Adrenal gland (tissue), 9 donors: ENCODE measurements at regions not wholly inside any gene's neighbourhood (a gene's known extent, or its start where the extent isn't known, plus 50 kb on each side); places are given as distances from the start of the nearest gene placed in this dataset.

Experiments
- DNase-seq, 7 donors: peaks; one replicate each; pipeline ENCODE4 v3.0.0-alpha.2; 2019 to 2020
- H3K27ac ChIP-seq, 5 donors: fragments of 200-600 bp; sonication (generic) in 4 of 5; 1 replicate in 3 of 5; 2 replicates in 2 of 5; pipeline versions ENCODE4 v1.5.1 to v1.8.0; 2016 to 2020; ENCODE audit warnings: mild to moderate bottlenecking in 1 of 5
- H3K27me3 ChIP-seq: fragments of 200-600 bp; 2 replicates; pipeline ENCODE4 v1.8.0; 2021
- H3K36me3 ChIP-seq, 2 donors: fragments of 200-600 bp; replicated peaks in 1 of 2; 1 replicate in 1 of 2; 2 replicates in 1 of 2; pipeline versions ENCODE4 v1.5.1 to v1.8.0; 2018 to 2022
- H3K4me1 ChIP-seq, 2 donors: fragments of 200-600 bp; replicated peaks in 1 of 2; 1 replicate in 1 of 2; 2 replicates in 1 of 2; pipeline versions ENCODE4 v1.5.1 to v1.8.0; 2018 to 2021
- H3K4me3 ChIP-seq, 4 donors: fragments of 200-600 bp; sonication (generic) in 3 of 4; one replicate each; pipeline ENCODE4 v1.5.1; 2016 to 2018
- H3K9me3 ChIP-seq, 3 donors: fragments of 200-600 bp; sonication (generic) in 1 of 3; replicated peaks in 1 of 3; 1 replicate in 2 of 3; 2 replicates in 1 of 3; pipeline versions ENCODE4 v1.5.1 to v1.8.0; 2016 to 2021
- CTCF ChIP-seq, 6 experiments: fragments of 450-650 bp in 4 of 6; fragments of 200-600 bp in 2 of 6; sonication (generic) in 1 of 6; IDR thresholded peaks; 1 replicate in 5 of 6; 2 replicates in 1 of 6; pipeline versions ENCODE4 v1.5.1 to v1.8.0; 2016 to 2021; ENCODE audit warnings: antibody characterized with exemption in 6 of 6, mild to moderate bottlenecking in 2 of 6, moderate library complexity in 1 of 6
- POLR2A ChIP-seq, 2 donors: fragments of 450-650 bp; IDR thresholded peaks; one replicate each; pipeline ENCODE4 v1.6.1; 2017; ENCODE audit warnings: antibody characterized with exemption in 2 of 2, mild to moderate bottlenecking in 2 of 2, moderate library complexity in 1 of 2
- WGBS, 4 donors: extraction: QIAGEN DNeasy Blood & Tissue Kit in 2 of 4; methylation state at CpG; one replicate each; pipeline versions ENCODE4 v1.1.5 to v1.1.7; 2013 to 2017; 5-methylcytosine and 5-hydroxymethylcytosine counted together
- intact Hi-C, 2 donors: fragments of 100-400 bp; cut with DNase I; formaldehyde crosslinking; loops; one replicate each; pipeline versions ENCODE4 v1.14.1 to v1.15.0; 2022 to 2023
- donor health status: healthy with polysubstance abuse.
- donor health status: Bipolar disorder and iron deficiency.
- donor health status: DM: yes; HTN: yes; CAD: no.
- donor health status: DM: no; HTN: no; CAD: no.
- donor health status: DM: no; HTN: no; CAD: no.

GRCh38 chr3:38967693-38967989 is 84.1 kb downstream of the SCN11A start:
- 68 to 83% (median 75%) methylated on average over 1 of the region's 1 CpG for WGBS, 4 donors
- H3K27me3 ChIP-seq, result no peaks in the 10 kb centered on the region
- H3K4me3 ChIP-seq, result no peak overlapping the region
- TF ChIP-seq POLR2A (IDR thresholded peaks at IDR 0.05), result no peak
- TF ChIP-seq CTCF (IDR thresholded peaks at IDR 0.05), result no peak
- no peak overlapping the region for H3K27ac ChIP-seq
- intact Hi-C loops, result no loop called here
- H3K36me3 ChIP-seq, result no peaks in the 10 kb centered on the region
- DNase-seq, result no peak
- no peaks in the 10 kb centered on the region for H3K4me1 ChIP-seq
- H3K9me3 ChIP-seq, result no peaks in the 10 kb centered on the region

- WGBS, 4 donors, result 78 to 91% (median 83%) methylated on average over 4 of the region's 4 CpGs
- Histone ChIP-seq H3K27me3 (no peaks in the 10 kb centered on the region), H3K4me3 (no peak overlapping the region), H3K27ac (no peak overlapping the region), H3K9me3 (no peaks in the 10 kb centered on the region), H3K4me1 (no peaks in the 10 kb centered on the region), H3K36me3 (no peaks in the 10 kb centered on the region)
- TF ChIP-seq CTCF (IDR thresholded peaks at IDR 0.05), result no peak
- TF ChIP-seq POLR2A (IDR thresholded peaks at IDR 0.05), result no peak
- intact Hi-C loops, result no loop called here
- no peak for DNase-seq
Measured at GRCh38 chr3:38966811-38967692, 84.7 kb downstream of the SCN11A start.

- Histone ChIP-seq H3K36me3 (no peaks in the 10 kb centered on the region), H3K27ac (no peak overlapping the region), H3K27me3 (no peaks in the 10 kb centered on the region), H3K9me3 (no peaks in the 10 kb centered on the region), H3K4me3 (no peak overlapping the region), H3K4me1 (no peaks in the 10 kb centered on the region)
- TF ChIP-seq CTCF (IDR thresholded peaks at IDR 0.05), result no peak
- TF ChIP-seq POLR2A (IDR thresholded peaks at IDR 0.05), result no peak
- intact Hi-C loops, result no loop called here
- 77 to 89% (median 88%) methylated on average over 4 of the region's 4 CpGs for WGBS, 4 donors
- DNase-seq, result no peak
Measured at GRCh38 chr3:38964646-38965045, 87.1 kb downstream of the SCN11A start.

- H3K27me3 ChIP-seq, result no peaks in the 10 kb centered on the region
- WGBS, 4 donors, result 72 to 97% (median 81%) methylated on average over 3 to 5 of the region's 5 CpGs
- H3K4me1 ChIP-seq, result no peaks in the 10 kb centered on the region
- H3K36me3 ChIP-seq, result no peaks in the 10 kb centered on the region
- no peaks in the 10 kb centered on the region for H3K9me3 ChIP-seq
- DNase-seq, result no peak
- intact Hi-C loops, result no loop called here
- H3K4me3 ChIP-seq, result no peak overlapping the region
- no peak overlapping the region for H3K27ac ChIP-seq
- TF ChIP-seq CTCF (IDR thresholded peaks at IDR 0.05) (no peak), POLR2A (IDR thresholded peaks at IDR 0.05) (no peak)
Measured at GRCh38 chr3:38964204-38964603, 87.5 kb downstream of the SCN11A start.
